ENCODE measurements at regions not wholly inside any gene's neighbourhood (a gene's known extent, or its start where the extent isn't known, plus 50 kb on each side); places are given as distances from the start of the nearest gene placed in this dataset.

- H3K9me3 ChIP-seq (ENCODE audit: control insufficient read depth, low read length): no peaks in the 10 kb centered on the region
- H3K4me1 ChIP-seq (ENCODE audit: control insufficient read depth, insufficient read depth, low read length): no peaks in the 10 kb centered on the region
- ATAC-seq (no peak), DNase-seq (no peak)
- 72% methylated on average over 12 of the region's 12 CpGs for WGBS
- intact Hi-C loops (cut with DNase I): loop anchor here in 2 of 4 donors (10.0 kb wide), 2 partner anchors 224 to 234 kb away; no protein-coding TSS in a partner anchor
- H3K27me3 ChIP-seq (ENCODE audit: control insufficient read depth, insufficient read depth): no peaks in the 10 kb centered on the region
- H3K27ac ChIP-seq (ENCODE audit: low read length): no peak overlapping the region
- no peak overlapping the region for H3K4me3 ChIP-seq (ENCODE audit: low read length)
These were observed 504.6 kb upstream of the MKI67 start for GRCh38 chr10:128630787-128631252.

- intact Hi-C loops (cut with DNase I): loop anchor here in 2 of 4 donors (10.0 kb wide), 2 partner anchors 223 to 233 kb away; no protein-coding TSS in a partner anchor
- Histone ChIP-seq H3K27me3 (ENCODE audit: control insufficient read depth, insufficient read depth) (no peaks in the 10 kb centered on the region), H3K4me3 (ENCODE audit: low read length) (no peak overlapping the region), H3K9me3 (ENCODE audit: control insufficient read depth, low read length) (no peaks in the 10 kb centered on the region), H3K27ac (ENCODE audit: low read length) (no peak overlapping the region), H3K4me1 (ENCODE audit: control insufficient read depth, insufficient read depth, low read length) (no peaks in the 10 kb centered on the region)
- no peak for DNase-seq
- ATAC-seq: no peak
- 49% methylated on average over 12 of the region's 12 CpGs for WGBS
These were observed 505.6 kb upstream of the MKI67 start for GRCh38 chr10:128631801-128632241.

- H3K27me3 ChIP-seq (ENCODE audit: control insufficient read depth, insufficient read depth): no peaks in the 10 kb centered on the region
- H3K9me3 ChIP-seq (ENCODE audit: control insufficient read depth, low read length): no peaks in the 10 kb centered on the region
- no peaks in the 10 kb centered on the region for H3K4me1 ChIP-seq (ENCODE audit: control insufficient read depth, insufficient read depth, low read length)
- DNase-seq (peak in 1 of 3 donors; percentile 42), ATAC-seq (no peak)
- intact Hi-C loops (cut with DNase I): loop anchor here in 2 of 4 donors (10.0 kb wide), 2 partner anchors 222 to 232 kb away; no protein-coding TSS in a partner anchor
- H3K27ac ChIP-seq (ENCODE audit: low read length): no peak overlapping the region
- no peak overlapping the region for H3K4me3 ChIP-seq (ENCODE audit: low read length)
- 95% methylated on average over 7 of the region's 7 CpGs for WGBS
These were observed 506.5 kb upstream of the MKI67 start for GRCh38 chr10:128632694-128633093.

GRCh38 chr10:128633864-128634540, 507.8 kb upstream of the MKI67 start:
- intact Hi-C loops (cut with DNase I): loop anchor here in 3 of 4 donors (2.0 to 10.0 kb wide), 3 partner anchors 53 to 231 kb away; no protein-coding TSS in a partner anchor
- no peak overlapping the region for H3K4me3 ChIP-seq (ENCODE audit: low read length)
- H3K27ac ChIP-seq (ENCODE audit: low read length): no peak overlapping the region
- no peaks in the 10 kb centered on the region for H3K27me3 ChIP-seq (ENCODE audit: control insufficient read depth, insufficient read depth)
- no peaks in the 10 kb centered on the region for H3K9me3 ChIP-seq (ENCODE audit: control insufficient read depth, low read length)
- H3K4me1 ChIP-seq (ENCODE audit: control insufficient read depth, insufficient read depth, low read length): no peaks in the 10 kb centered on the region
- 50% methylated on average over 6 of the region's 6 CpGs for WGBS
- DNase-seq: peak in 1 of 3 donors; percentile 56
- ATAC-seq: peak in 1 of 2 donors; percentile 70

- 70% methylated on average over 4 of the region's 4 CpGs for WGBS
- Histone ChIP-seq H3K9me3 (ENCODE audit: control insufficient read depth, low read length) (no peaks in the 10 kb centered on the region), H3K4me3 (ENCODE audit: low read length) (no peak overlapping the region), H3K27ac (ENCODE audit: low read length) (no peak overlapping the region), H3K27me3 (ENCODE audit: control insufficient read depth, insufficient read depth) (no peaks in the 10 kb centered on the region), H3K4me1 (ENCODE audit: control insufficient read depth, insufficient read depth, low read length) (no peaks in the 10 kb centered on the region)
- ATAC-seq (no peak), DNase-seq (no peak)
- intact Hi-C loops (cut with DNase I): no loop called here
These were observed 515.8 kb upstream of the MKI67 start for GRCh38 chr10:128642023-128642422.

GRCh38 chr10:128642502-128642901, 516.3 kb upstream of the MKI67 start:
- 73% methylated on average over 2 of the region's 2 CpGs for WGBS
- Histone ChIP-seq H3K4me3 (ENCODE audit: low read length) (no peak overlapping the region), H3K27me3 (ENCODE audit: control insufficient read depth, insufficient read depth) (no peaks in the 10 kb centered on the region), H3K4me1 (ENCODE audit: control insufficient read depth, insufficient read depth, low read length) (no peaks in the 10 kb centered on the region), H3K9me3 (ENCODE audit: control insufficient read depth, low read length) (no peaks in the 10 kb centered on the region), H3K27ac (ENCODE audit: low read length) (no peak overlapping the region)
- intact Hi-C loops (cut with DNase I): no loop called here
- ATAC-seq: no peak
- no peak for DNase-seq

GRCh38 chr10:128643658-128644057, 517.4 kb upstream of the MKI67 start:
- ATAC-seq (no peak), DNase-seq (no peak)
- no peak overlapping the region for H3K4me3 ChIP-seq (ENCODE audit: low read length)
- no peaks in the 10 kb centered on the region for H3K27me3 ChIP-seq (ENCODE audit: control insufficient read depth, insufficient read depth)
- no peaks in the 10 kb centered on the region for H3K9me3 ChIP-seq (ENCODE audit: control insufficient read depth, low read length)
- WGBS: 84% methylated on average over 1 of the region's 1 CpG
- H3K27ac ChIP-seq (ENCODE audit: low read length): no peak overlapping the region
- intact Hi-C loops (cut with DNase I): no loop called here
- H3K4me1 ChIP-seq (ENCODE audit: control insufficient read depth, insufficient read depth, low read length): no peaks in the 10 kb centered on the region

GRCh38 chr10:128645486-128645885, 519.3 kb upstream of the MKI67 start:
- no peaks in the 10 kb centered on the region for H3K27me3 ChIP-seq (ENCODE audit: control insufficient read depth, insufficient read depth)
- intact Hi-C loops (cut with DNase I): no loop called here
- H3K9me3 ChIP-seq (ENCODE audit: control insufficient read depth, low read length): no peaks in the 10 kb centered on the region
- no peak for ATAC-seq
- H3K4me1 ChIP-seq (ENCODE audit: control insufficient read depth, insufficient read depth, low read length): no peaks in the 10 kb centered on the region
- no peak overlapping the region for H3K27ac ChIP-seq (ENCODE audit: low read length)
- 87% methylated on average over 2 of the region's 2 CpGs for WGBS
- no peak for DNase-seq
- H3K4me3 ChIP-seq (ENCODE audit: low read length): no peak overlapping the region

GRCh38 chr10:128646956-128647355, 520.7 kb upstream of the MKI67 start:
- Histone ChIP-seq H3K9me3 (ENCODE audit: control insufficient read depth, low read length) (no peaks in the 10 kb centered on the region), H3K4me3 (ENCODE audit: low read length) (no peak overlapping the region), H3K27ac (ENCODE audit: low read length) (no peak overlapping the region), H3K4me1 (ENCODE audit: control insufficient read depth, insufficient read depth, low read length) (no peaks in the 10 kb centered on the region), H3K27me3 (ENCODE audit: control insufficient read depth, insufficient read depth) (no peaks in the 10 kb centered on the region)
- ATAC-seq (no peak), DNase-seq (no peak)
- intact Hi-C loops (cut with DNase I): no loop called here
- 94% methylated on average over 10 of the region's 10 CpGs for WGBS

GRCh38 chr10:128657548-128657947, 531.3 kb upstream of the MKI67 start:
- intact Hi-C loops (cut with DNase I): no loop called here
- H3K9me3 ChIP-seq (ENCODE audit: control insufficient read depth, low read length): no peaks in the 10 kb centered on the region
- 56% methylated on average over 11 of the region's 11 CpGs for WGBS
- DNase-seq: no peak
- no peaks in the 10 kb centered on the region for H3K4me1 ChIP-seq (ENCODE audit: control insufficient read depth, insufficient read depth, low read length)
- H3K4me3 ChIP-seq (ENCODE audit: low read length): no peak overlapping the region
- no peak for ATAC-seq
- no peaks in the 10 kb centered on the region for H3K27me3 ChIP-seq (ENCODE audit: control insufficient read depth, insufficient read depth)
- H3K27ac ChIP-seq (ENCODE audit: low read length): no peak overlapping the region

- WGBS: 61% methylated on average over 5 of the region's 5 CpGs
- intact Hi-C loops (cut with DNase I): no loop called here
- Histone ChIP-seq H3K4me3 (ENCODE audit: low read length) (no peak overlapping the region), H3K9me3 (ENCODE audit: control insufficient read depth, low read length) (no peaks in the 10 kb centered on the region), H3K27ac (ENCODE audit: low read length) (no peak overlapping the region), H3K27me3 (ENCODE audit: control insufficient read depth, insufficient read depth) (no peaks in the 10 kb centered on the region), H3K4me1 (ENCODE audit: control insufficient read depth, insufficient read depth, low read length) (no peaks in the 10 kb centered on the region)
- DNase-seq (no peak), ATAC-seq (no peak)
These were observed 534.5 kb upstream of the MKI67 start for GRCh38 chr10:128660726-128661125.
